Calu3 (cell line): ENCODE measurements at regions not wholly inside any gene's neighbourhood (a gene's known extent, or its start where the extent isn't known, plus 50 kb on each side); places are given as distances from the start of the nearest gene placed in this dataset.

Experiments
- BruUV-seq: library from RNA; stranded (reverse); fragments of 400-500 nt; replicated peaks from 2 replicates; lab custom pipeline; 2021; lab: Mats Ljungman, UMichigan
- CTCF ChIA-PET: fragments of 300-600 bp; sonication (Branson Sonifier 250); formaldehyde crosslinking; loops from one replicate; lab custom pipeline; 2022; ENCODE audit warnings: antibody characterized with exemption; lab: Charles Lee
- DNase-seq: peaks from one replicate; pipeline ENCODE4 v3.0.0; 2022
- H3K27ac Mint-ChIP-seq: one replicate; pipeline ENCODE4 v1.8.0; 2022; ENCODE audit warnings: mixed read lengths; ENCODE audit not compliant: unreplicated experiment
- H3K27me3 Mint-ChIP-seq: one replicate; pipeline ENCODE4 v1.8.0; 2022; ENCODE audit warnings: mixed read lengths; ENCODE audit not compliant: unreplicated experiment
- H3K36me3 Mint-ChIP-seq: one replicate; pipeline ENCODE4 v1.8.0; 2022; ENCODE audit warnings: mild to moderate bottlenecking, moderate library complexity, mixed read lengths; ENCODE audit not compliant: insufficient read depth, unreplicated experiment
- H3K4me1 Mint-ChIP-seq: one replicate; pipeline ENCODE4 v1.8.0; 2022; ENCODE audit warnings: mild to moderate bottlenecking, low read depth, mixed read lengths; ENCODE audit not compliant: unreplicated experiment
- H3K4me3 Mint-ChIP-seq: one replicate; pipeline ENCODE4 v1.8.0; 2022; ENCODE audit warnings: mild to moderate bottlenecking, low read depth, moderate library complexity, mixed read lengths; ENCODE audit not compliant: unreplicated experiment
- H3K9me3 Mint-ChIP-seq: one replicate; pipeline ENCODE4 v1.8.0; 2022; ENCODE audit warnings: low read depth, mixed read lengths; ENCODE audit not compliant: unreplicated experiment
- intact Hi-C: fragments of 100-400 bp; cut with micrococcal nuclease; formaldehyde crosslinking; loops from one replicate; pipeline ENCODE4 v1.10.0; 2022; ENCODE audit not compliant: unreplicated experiment
- TF ChIP-seq, protein P1 (sequence below): fragments of 200-600 bp; IDR thresholded peaks from one replicate; pipeline ENCODE4 v1.8.0; 2022; ENCODE audit warnings: antibody characterized with exemption; ENCODE audit not compliant: unreplicated experiment

DNA sequence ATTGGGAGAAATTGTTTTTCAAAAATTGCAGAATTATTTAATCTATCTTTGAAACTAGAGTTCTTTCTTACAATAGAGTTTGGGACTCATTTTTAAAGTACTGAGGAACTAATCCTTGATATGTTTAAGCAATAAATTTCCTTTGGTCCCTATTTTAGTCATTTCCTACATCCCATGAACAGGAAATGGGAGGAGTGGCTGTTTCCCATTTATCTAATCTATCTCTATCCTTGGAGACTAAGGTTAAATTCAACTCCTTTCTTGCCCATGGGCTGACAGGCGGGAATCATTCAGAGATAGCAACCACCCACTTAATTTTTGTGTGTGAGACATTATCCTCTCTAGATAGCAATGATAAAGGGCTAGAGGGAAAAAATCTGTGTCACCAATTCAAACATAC lies 131.6 kb upstream of the EMCN start:
- TF ChIP-seq, protein P1, sequence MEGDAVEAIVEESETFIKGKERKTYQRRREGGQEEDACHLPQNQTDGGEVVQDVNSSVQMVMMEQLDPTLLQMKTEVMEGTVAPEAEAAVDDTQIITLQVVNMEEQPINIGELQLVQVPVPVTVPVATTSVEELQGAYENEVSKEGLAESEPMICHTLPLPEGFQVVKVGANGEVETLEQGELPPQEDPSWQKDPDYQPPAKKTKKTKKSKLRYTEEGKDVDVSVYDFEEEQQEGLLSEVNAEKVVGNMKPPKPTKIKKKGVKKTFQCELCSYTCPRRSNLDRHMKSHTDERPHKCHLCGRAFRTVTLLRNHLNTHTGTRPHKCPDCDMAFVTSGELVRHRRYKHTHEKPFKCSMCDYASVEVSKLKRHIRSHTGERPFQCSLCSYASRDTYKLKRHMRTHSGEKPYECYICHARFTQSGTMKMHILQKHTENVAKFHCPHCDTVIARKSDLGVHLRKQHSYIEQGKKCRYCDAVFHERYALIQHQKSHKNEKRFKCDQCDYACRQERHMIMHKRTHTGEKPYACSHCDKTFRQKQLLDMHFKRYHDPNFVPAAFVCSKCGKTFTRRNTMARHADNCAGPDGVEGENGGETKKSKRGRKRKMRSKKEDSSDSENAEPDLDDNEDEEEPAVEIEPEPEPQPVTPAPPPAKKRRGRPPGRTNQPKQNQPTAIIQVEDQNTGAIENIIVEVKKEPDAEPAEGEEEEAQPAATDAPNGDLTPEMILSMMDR = no peak
- no TSS peak for BruUV-seq
- DNase-seq = no peak
- CTCF ChIA-PET = no interaction called here
- no peaks in the 10 kb centered on the region for H3K9me3 Mint-ChIP-seq
- H3K36me3 Mint-ChIP-seq = no peaks in the 10 kb centered on the region
- no peaks in the 10 kb centered on the region for H3K4me1 Mint-ChIP-seq
- no peak overlapping the region for H3K4me3 Mint-ChIP-seq
- H3K27ac Mint-ChIP-seq = no peak overlapping the region
- H3K27me3 Mint-ChIP-seq = no peaks in the 10 kb centered on the region
- intact Hi-C loops = no loop called here

DNA sequence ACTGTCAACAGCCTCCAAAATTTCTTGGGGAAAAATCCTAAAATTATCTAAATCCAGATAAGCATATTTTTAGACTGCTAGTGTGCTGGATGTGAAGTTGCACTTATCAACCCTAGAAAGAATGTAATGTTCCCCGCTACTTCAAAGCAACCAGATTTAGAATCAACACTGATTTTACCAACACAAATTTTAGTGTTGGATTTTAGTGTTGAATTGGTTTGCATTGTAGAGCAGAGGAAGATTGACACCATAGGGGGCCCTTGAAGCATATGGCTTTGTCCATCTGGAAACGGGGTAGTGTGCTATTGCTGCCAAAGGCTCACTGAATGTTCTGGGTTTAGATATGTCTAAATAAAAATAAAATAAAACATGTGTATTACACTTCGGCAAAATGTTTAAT lies 126.3 kb upstream of the EMCN start:
- H3K4me1 Mint-ChIP-seq = no peaks in the 10 kb centered on the region
- H3K36me3 Mint-ChIP-seq = no peaks in the 10 kb centered on the region
- H3K27me3 Mint-ChIP-seq = no peaks in the 10 kb centered on the region
- BruUV-seq = no TSS peak
- intact Hi-C loops = no loop called here
- no peak overlapping the region for H3K4me3 Mint-ChIP-seq
- TF ChIP-seq, protein P1 = no peak
- no peak overlapping the region for H3K27ac Mint-ChIP-seq
- H3K9me3 Mint-ChIP-seq = no peaks in the 10 kb centered on the region
- no peak for DNase-seq
- CTCF ChIA-PET = no interaction called here

DNA sequence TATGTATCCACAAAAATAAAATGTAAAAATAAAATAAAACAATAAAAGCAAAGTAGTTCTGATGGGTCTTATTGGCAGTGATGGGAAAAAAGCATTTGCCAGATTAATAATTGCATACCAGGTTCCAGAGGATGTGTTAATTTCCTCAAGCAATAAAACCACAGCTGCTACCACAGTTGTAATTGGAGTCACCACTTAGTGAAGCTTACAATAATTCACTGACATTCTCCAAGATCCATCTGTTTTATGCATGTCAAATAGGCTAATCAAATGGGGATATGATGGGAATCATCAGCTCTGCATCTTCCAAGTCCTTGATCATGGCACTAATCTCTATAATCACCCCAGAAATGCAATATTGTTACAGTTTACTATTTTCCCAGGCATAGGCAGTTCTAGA lies 123.5 kb upstream of the EMCN start:
- no peaks in the 10 kb centered on the region for H3K4me1 Mint-ChIP-seq
- no peaks in the 10 kb centered on the region for H3K27me3 Mint-ChIP-seq
- no peak for DNase-seq
- intact Hi-C loops = no loop called here
- TF ChIP-seq, protein P1 = no peak
- CTCF ChIA-PET = no interaction called here
- no peak overlapping the region for H3K27ac Mint-ChIP-seq
- no peak overlapping the region for H3K4me3 Mint-ChIP-seq
- H3K36me3 Mint-ChIP-seq = no peaks in the 10 kb centered on the region
- no TSS peak for BruUV-seq
- peaks cover 3% of the 10 kb centered on the region for H3K9me3 Mint-ChIP-seq

DNA sequence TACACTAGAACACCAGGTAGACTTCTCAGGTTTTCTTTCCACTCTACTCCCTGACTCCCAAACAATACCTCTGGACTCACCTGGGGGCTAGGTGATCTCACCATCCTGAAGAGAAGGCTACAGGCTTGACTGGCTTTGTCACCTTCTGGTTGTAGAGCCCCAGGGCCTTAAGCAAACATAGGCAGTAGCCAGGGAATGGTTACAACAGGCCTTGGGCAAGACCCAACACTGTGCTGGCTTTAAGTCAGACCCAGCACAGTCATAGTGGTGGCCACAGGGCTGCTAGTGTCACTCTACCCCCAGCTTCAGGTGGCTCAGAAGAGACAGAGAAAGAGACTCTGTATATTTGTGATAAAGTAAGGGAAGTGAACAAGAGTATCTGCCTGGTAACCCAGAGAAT lies 118.1 kb upstream of the EMCN start:
- no TSS peak for BruUV-seq
- H3K9me3 Mint-ChIP-seq = peaks cover 3% of the 10 kb centered on the region
- no peaks in the 10 kb centered on the region for H3K36me3 Mint-ChIP-seq
- no peak overlapping the region for H3K27ac Mint-ChIP-seq
- H3K27me3 Mint-ChIP-seq = no peaks in the 10 kb centered on the region
- DNase-seq = no peak
- H3K4me1 Mint-ChIP-seq = no peaks in the 10 kb centered on the region
- CTCF ChIA-PET = no interaction called here
- TF ChIP-seq, protein P1 = no peak
- no peak overlapping the region for H3K4me3 Mint-ChIP-seq
- intact Hi-C loops = no loop called here
